Retinal pigment epithelial cell (primary cell): ENCODE measurements at regions not wholly inside any gene's neighbourhood (a gene's known extent, or its start where the extent isn't known, plus 50 kb on each side); places are given as distances from the start of the nearest gene placed in this dataset.

Experiments used
- DNase-seq: peaks from one replicate; pipeline ENCODE4 v3.0.0-alpha.2; 2010; ENCODE audit warnings: low read depth
- H3K4me3 ChIP-seq: 2 replicates; pipeline ENCODE4 v1.5.1; 2011; ENCODE audit warnings: mild to moderate bottlenecking, low read length, control low read depth, moderate library complexity
- CTCF ChIP-seq: conservative IDR thresholded peaks from 2 replicates; pipeline ENCODE4 v1.5.1; 2011; ENCODE audit warnings: low read depth, low read length, control low read depth, inconsistent platforms

GRCh38 chr5:126236994-126237393 is 186.2 kb upstream of the GRAMD2B start:
- H3K4me3 ChIP-seq: no peak overlapping the region
- no peak for DNase-seq
- no peak for TF ChIP-seq CTCF

DNA sequence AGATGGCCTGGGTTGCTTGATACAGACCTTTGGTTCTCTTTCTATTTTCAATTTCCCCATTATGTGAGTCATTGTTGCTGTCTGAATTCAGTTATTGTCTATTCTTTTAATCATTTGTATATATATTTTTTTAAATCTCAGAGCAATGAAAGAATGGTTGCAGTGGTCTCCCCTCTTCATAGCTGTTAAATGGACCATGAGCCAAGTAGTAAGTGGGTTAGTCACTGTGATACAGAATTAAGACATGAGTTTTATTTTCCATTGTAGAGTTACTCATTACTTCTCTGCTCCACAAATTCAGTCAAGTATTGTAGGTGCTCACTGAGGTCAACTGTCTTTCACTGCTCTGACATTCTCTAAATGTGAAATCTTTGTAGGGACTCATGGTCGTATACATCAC is 174.6 kb upstream of the GRAMD2B start:
- TF ChIP-seq CTCF: no peak
- DNase-seq: no peak

GRCh38 chr5:126251024-126251423 is 172.2 kb upstream of the GRAMD2B start:
- DNase-seq: no peak
- no peak for TF ChIP-seq CTCF
- no peak overlapping the region for H3K4me3 ChIP-seq

More for the DNA sequence above, 174.6 kb upstream of the GRAMD2B start:
- H3K4me3 ChIP-seq: no peak overlapping the region

GRCh38 chr5:126253406-126253805 is 169.8 kb upstream of the GRAMD2B start:
- TF ChIP-seq CTCF: no peak
- no peak for DNase-seq

GRCh38 chr5:126263591-126264184 is 159.5 kb upstream of the GRAMD2B start:
- no peak for DNase-seq
- no peak overlapping the region for H3K4me3 ChIP-seq
- no peak for TF ChIP-seq CTCF

More at GRCh38 chr5:126253406-126253805, 169.8 kb upstream of the GRAMD2B start:
- no peak overlapping the region for H3K4me3 ChIP-seq

GRCh38 chr5:126265917-126266316 is 157.3 kb upstream of the GRAMD2B start:
- no peak for DNase-seq
- no peak for TF ChIP-seq CTCF
- H3K4me3 ChIP-seq: no peak overlapping the region

DNA sequence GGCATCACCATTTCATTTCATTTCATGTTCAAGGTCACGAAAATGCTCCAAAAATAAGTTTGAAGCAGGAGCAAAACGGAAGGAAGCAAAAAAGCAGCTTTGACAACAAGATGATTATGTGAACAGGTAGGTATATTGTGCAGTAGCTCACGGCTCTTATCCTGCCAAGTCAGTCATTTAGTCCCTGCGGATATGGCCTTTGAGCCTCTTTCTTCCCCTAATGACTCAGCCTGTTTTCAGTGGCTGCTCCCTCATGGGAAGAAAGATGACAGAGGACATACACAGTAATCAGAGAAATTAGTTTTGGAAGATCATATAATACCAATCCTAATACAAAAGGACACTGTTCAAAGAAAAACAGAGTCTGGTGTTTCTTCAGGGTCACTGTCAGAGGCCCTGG is 155.8 kb upstream of the GRAMD2B start:
- TF ChIP-seq CTCF: no peak
- DNase-seq: no peak

More for the DNA sequence above, 155.8 kb upstream of the GRAMD2B start:
- no peak overlapping the region for H3K4me3 ChIP-seq
